ENCODE measurements at regions not wholly inside any gene's neighbourhood (a gene's known extent, or its start where the extent isn't known, plus 50 kb on each side); places are given as distances from the start of the nearest gene placed in this dataset.

DNA sequence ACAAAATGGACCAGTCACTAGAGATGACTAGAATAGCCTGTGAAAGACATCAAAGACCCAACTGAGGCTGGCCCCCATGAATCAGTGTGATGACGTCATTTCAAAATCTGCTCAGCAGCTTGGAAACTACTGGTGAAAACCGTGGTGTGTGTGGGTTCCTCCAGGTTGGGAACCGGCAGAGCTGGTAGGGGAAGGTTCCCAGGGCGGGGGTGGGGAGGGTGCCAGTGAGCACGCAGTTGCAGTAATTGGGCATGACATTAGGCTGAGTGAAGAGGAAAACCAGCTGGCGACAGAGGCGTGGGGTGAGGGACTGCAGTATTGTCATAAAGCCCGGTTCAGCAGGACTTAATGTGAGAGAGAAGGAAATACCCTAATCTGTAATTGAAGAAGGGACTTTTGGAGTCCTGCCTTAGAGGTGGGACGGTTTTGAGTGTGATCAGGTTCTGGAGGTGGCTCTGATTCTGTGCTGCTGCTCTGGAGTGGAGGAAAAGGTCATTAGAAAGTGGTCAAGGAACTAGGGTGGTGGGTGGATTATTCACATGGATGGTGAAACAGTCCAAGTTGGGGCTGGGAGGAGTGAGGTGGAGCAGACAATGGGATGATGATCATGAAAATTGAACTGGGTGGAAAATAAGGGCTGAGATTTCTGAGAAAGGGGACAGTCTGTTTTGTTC, 52.0 kb upstream of the MTHFD1L start:
- TF ChIP-seq, protein P1, sequence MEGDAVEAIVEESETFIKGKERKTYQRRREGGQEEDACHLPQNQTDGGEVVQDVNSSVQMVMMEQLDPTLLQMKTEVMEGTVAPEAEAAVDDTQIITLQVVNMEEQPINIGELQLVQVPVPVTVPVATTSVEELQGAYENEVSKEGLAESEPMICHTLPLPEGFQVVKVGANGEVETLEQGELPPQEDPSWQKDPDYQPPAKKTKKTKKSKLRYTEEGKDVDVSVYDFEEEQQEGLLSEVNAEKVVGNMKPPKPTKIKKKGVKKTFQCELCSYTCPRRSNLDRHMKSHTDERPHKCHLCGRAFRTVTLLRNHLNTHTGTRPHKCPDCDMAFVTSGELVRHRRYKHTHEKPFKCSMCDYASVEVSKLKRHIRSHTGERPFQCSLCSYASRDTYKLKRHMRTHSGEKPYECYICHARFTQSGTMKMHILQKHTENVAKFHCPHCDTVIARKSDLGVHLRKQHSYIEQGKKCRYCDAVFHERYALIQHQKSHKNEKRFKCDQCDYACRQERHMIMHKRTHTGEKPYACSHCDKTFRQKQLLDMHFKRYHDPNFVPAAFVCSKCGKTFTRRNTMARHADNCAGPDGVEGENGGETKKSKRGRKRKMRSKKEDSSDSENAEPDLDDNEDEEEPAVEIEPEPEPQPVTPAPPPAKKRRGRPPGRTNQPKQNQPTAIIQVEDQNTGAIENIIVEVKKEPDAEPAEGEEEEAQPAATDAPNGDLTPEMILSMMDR (IDR thresholded peaks at IDR 0.05; ENCODE audit: insufficient read depth, low read depth, low read length, missing control alignments): no peak
- H3K4me3 ChIP-seq (ENCODE audit: low read length): no peak overlapping the region
- DNase-seq (ENCODE audit: low read depth): peak; percentile 95

- no peak overlapping the region for H3K4me3 ChIP-seq (ENCODE audit: low read length)
- TF ChIP-seq, protein P1 (IDR thresholded peaks at IDR 0.05; ENCODE audit: insufficient read depth, low read depth, low read length, missing control alignments): no peak
- DNase-seq (ENCODE audit: low read depth): peak; percentile 94
Measured at GRCh38 chr6:150813993-150814359, 51.5 kb upstream of the MTHFD1L start.
